PC-9 (cell line): ENCODE measurements at regions not wholly inside any gene's neighbourhood (a gene's known extent, or its start where the extent isn't known, plus 50 kb on each side); places are given as distances from the start of the nearest gene placed in this dataset.

Experiments
- EZH2 ChIP-seq: fragments of 200-600 bp; sonication (generic); IDR thresholded peaks from 2 replicates; pipeline ENCODE4 v1.8.0; 2017; ENCODE audit warnings: antibody characterized with exemption, low read depth
- TF ChIP-seq, protein P1 (sequence below): fragments of 200-600 bp; sonication (generic); conservative IDR thresholded peaks from 2 replicates; pipeline ENCODE4 v1.6.1; 2017; ENCODE audit warnings: mixed run types, antibody characterized with exemption, mild to moderate bottlenecking, moderate library complexity

DNA sequence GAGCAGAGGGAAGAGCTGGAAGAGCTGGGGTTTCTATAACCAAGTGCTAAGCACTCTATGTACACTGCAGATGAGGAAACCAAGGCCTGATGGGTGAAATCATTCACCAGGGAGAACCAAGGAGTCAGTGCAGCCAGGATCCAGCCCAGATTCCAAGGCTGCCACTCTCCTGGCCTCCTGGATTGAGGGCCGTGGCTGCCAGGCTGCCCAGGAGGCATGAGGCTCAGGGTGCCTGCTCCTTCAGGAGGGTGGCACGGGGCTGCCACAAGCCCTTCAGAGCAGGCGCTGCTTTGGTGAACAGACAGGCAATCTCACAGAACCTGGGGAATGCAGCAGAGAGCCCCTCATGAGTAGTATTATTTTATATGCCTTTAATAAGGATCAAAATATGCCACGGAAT is 293.7 kb upstream of the HDAC4 start:
- TF ChIP-seq, protein P1, sequence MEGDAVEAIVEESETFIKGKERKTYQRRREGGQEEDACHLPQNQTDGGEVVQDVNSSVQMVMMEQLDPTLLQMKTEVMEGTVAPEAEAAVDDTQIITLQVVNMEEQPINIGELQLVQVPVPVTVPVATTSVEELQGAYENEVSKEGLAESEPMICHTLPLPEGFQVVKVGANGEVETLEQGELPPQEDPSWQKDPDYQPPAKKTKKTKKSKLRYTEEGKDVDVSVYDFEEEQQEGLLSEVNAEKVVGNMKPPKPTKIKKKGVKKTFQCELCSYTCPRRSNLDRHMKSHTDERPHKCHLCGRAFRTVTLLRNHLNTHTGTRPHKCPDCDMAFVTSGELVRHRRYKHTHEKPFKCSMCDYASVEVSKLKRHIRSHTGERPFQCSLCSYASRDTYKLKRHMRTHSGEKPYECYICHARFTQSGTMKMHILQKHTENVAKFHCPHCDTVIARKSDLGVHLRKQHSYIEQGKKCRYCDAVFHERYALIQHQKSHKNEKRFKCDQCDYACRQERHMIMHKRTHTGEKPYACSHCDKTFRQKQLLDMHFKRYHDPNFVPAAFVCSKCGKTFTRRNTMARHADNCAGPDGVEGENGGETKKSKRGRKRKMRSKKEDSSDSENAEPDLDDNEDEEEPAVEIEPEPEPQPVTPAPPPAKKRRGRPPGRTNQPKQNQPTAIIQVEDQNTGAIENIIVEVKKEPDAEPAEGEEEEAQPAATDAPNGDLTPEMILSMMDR = no peak
- no peak for TF ChIP-seq EZH2
